K562 (cell line): ENCODE measurements at regions not wholly inside any gene's neighbourhood (a gene's known extent, or its start where the extent isn't known, plus 50 kb on each side); places are given as distances from the start of the nearest gene placed in this dataset.

Source experiments
- ATAC-seq: fragments of 200-7000 bp; cut with Tn5 transposase; 3 replicates; pipeline ENCODE4 v1.9.1; 2020; ENCODE audit warnings: moderate library complexity
- BruUV-seq: library from RNA; stranded (reverse); fragments of 400-500 nt; replicated peaks from 2 replicates; lab custom pipeline; 2021; lab: Mats Ljungman, UMichigan
- CTCF ChIA-PET: fragments of 300-600 bp; formaldehyde crosslinking; extraction: SDS; loops from one replicate; lab custom pipeline; 2021; ENCODE audit warnings: low intra/inter-chr PET ratio; lab: Yijun Ruan, JAX
- POLR2A ChIA-PET: fragments of 300-600, 350-650 bp; sonication (Branson Sonifier 250); formaldehyde crosslinking; extraction: SDS; loops from one replicate; lab custom pipeline; 2021; ENCODE audit warnings: antibody characterized with exemption, inconsistent platforms; lab: Yijun Ruan, JAX
- DNase-seq, 4 experiments: peaks; one replicate each; pipeline versions ENCODE4 v3.0.0 to v3.0.0-alpha.2; 2011 to 2018; ENCODE audit warnings: low spot score in 3 of 4, mixed read lengths in 3 of 4; ENCODE audit errors: extremely low read depth in 1 of 4
- FAIRE-seq: peaks from 2 replicates; lab custom pipeline; 2011; peaks lifted over from hg19 to GRCh38; lab: Jason Lieb, UNC
- H2AFZ ChIP-seq: 2 replicates; pipeline ENCODE4 v1.6.0; 2011; ENCODE audit warnings: low read depth, low read length, control low read depth, inconsistent platforms
- H3K27ac ChIP-seq: fragments of 200-600 bp; 3 replicates; pipeline ENCODE4 v1.8.0; 2011; ENCODE audit warnings: low read depth, mild to moderate bottlenecking, control low read depth, inconsistent platforms, low read length, moderate library complexity, mixed read lengths; ENCODE audit errors: extremely low read depth
- H3K27me3 ChIP-seq, 2 experiments: fragments of 300-600 bp in 1 of 2; 2 replicates in 1 of 2; 3 replicates in 1 of 2; pipeline versions ENCODE4 v1.6.0 to v1.8.0; 2011; ENCODE audit warnings: inconsistent platforms in 2 of 2, low read length in 2 of 2, mild to moderate bottlenecking in 1 of 2, mixed read lengths in 1 of 2, moderate library complexity in 1 of 2; ENCODE audit not compliant: control insufficient read depth in 2 of 2, insufficient read depth in 2 of 2
- H3K36me3 ChIP-seq: fragments of 300-600 bp; 3 replicates; pipeline ENCODE4 v1.8.0; 2011; ENCODE audit warnings: mild to moderate bottlenecking, low read length, inconsistent platforms; ENCODE audit not compliant: control insufficient read depth, insufficient read depth
- H3K4me1 ChIP-seq, 2 experiments: fragments of 200-600 bp in 1 of 2; replicated peaks in 1 of 2; 2 replicates in 1 of 2; 3 replicates in 1 of 2; pipeline versions ENCODE4 v1.5.1 to v1.8.0; 2011; ENCODE audit warnings: inconsistent platforms in 2 of 2, low read length in 2 of 2, mild to moderate bottlenecking in 1 of 2, mixed read lengths in 1 of 2, moderate library complexity in 1 of 2; ENCODE audit not compliant: control insufficient read depth in 2 of 2, insufficient read depth in 2 of 2
- H3K4me2 ChIP-seq: 2 replicates; pipeline ENCODE4 v1.6.1; 2011; ENCODE audit warnings: low read length, control low read depth, inconsistent platforms, mixed read lengths; ENCODE audit not compliant: insufficient read depth
- H3K4me3 ChIP-seq: fragments of 200-600 bp; sonication (generic), shearing (Covaris generic); 2 replicates; pipeline ENCODE4 v1.5.1; 2016; ENCODE audit warnings: control low read depth, inconsistent platforms
- H3K79me2 ChIP-seq: fragments of 200-600 bp; 3 replicates; pipeline ENCODE4 v1.8.0; 2011; ENCODE audit warnings: low read length, inconsistent platforms; ENCODE audit not compliant: control insufficient read depth, insufficient read depth
- H3K9ac ChIP-seq, 2 experiments: 2 replicates each; pipeline versions ENCODE4 v1.6.0 to v1.6.1; 2011; ENCODE audit warnings: low read depth in 2 of 2, low read length in 2 of 2, control low read depth in 1 of 2, inconsistent platforms in 1 of 2, mild to moderate bottlenecking in 1 of 2, mixed read lengths in 1 of 2; ENCODE audit not compliant: insufficient read depth in 1 of 2
- H3K9me1 ChIP-seq: one replicate; pipeline ENCODE4 v1.6.0; 2011; ENCODE audit warnings: inconsistent platforms, mild to moderate bottlenecking, low read length, moderate library complexity; ENCODE audit not compliant: control insufficient read depth, insufficient read depth
- H3K9me3 ChIP-seq: replicated peaks from 2 replicates; pipeline ENCODE4 v1.5.1; 2011; ENCODE audit warnings: low read depth, low read length, inconsistent platforms; ENCODE audit not compliant: control insufficient read depth, insufficient read depth
- H4K20me1 ChIP-seq: replicated peaks from 2 replicates; pipeline ENCODE4 v1.6.1; 2011; ENCODE audit warnings: low read length, inconsistent platforms, mixed read lengths; ENCODE audit not compliant: control insufficient read depth, insufficient read depth
- FOXA3 ChIP-seq, 2 experiments: fragments of 450-650 bp in 1 of 2; sonication (generic) in 1 of 2; formaldehyde crosslinking; IDR thresholded peaks in 1 of 2; conservative IDR thresholded peaks in 1 of 2; 2 replicates each; pipeline versions ENCODE4 v1.4.0 to v1.8.0; 2020 to 2022; ENCODE audit warnings: mild to moderate bottlenecking in 2 of 2, missing genetic modification reagents in 1 of 2
- GABPB2 ChIP-seq: fragments of 250-450 bp; sonication (Bioruptor Pico); conservative IDR thresholded peaks from 2 replicates; pipeline ENCODE4 v1.5.1; 2021; ENCODE audit warnings: mild to moderate bottlenecking
- HMG20A ChIP-seq: fragments of 450-650 bp; formaldehyde crosslinking; conservative IDR thresholded peaks from 2 replicates; pipeline ENCODE4 v1.4.0; 2020; ENCODE audit warnings: mild to moderate bottlenecking, mixed read lengths
- HMG20B ChIP-seq: fragments of 250-450 bp; sonication (Bioruptor Pico); IDR thresholded peaks from 2 replicates; pipeline ENCODE4 v1.5.0; 2021; ENCODE audit warnings: mild to moderate bottlenecking
- RBM39 ChIP-seq: fragments of 200-400 bp; formaldehyde crosslinking; optimal IDR thresholded peaks from 2 replicates; pipeline ENCODE3; 2018; ENCODE audit warnings: low read depth, low read length
- SMAD1 ChIP-seq: fragments of 150-350 bp; IDR thresholded peaks from 2 replicates; pipeline ENCODE4 v1.6.1; 2014; ENCODE audit warnings: low read length, low read depth; ENCODE audit not compliant: partially characterized antibody
- SUPT5H ChIP-seq: fragments of 450-650 bp; IDR thresholded peaks from 2 replicates; pipeline ENCODE4 v1.6.1; 2016
- XRCC3 ChIP-seq: fragments of 450-650 bp; IDR thresholded peaks from 2 replicates; pipeline ENCODE4 v1.6.1; 2017; ENCODE audit warnings: mild to moderate bottlenecking, moderate library complexity
- ZNF124 ChIP-seq: sonication (generic); formaldehyde crosslinking; IDR thresholded peaks from 2 replicates; pipeline ENCODE4 v1.8.1; 2022; ENCODE audit warnings: missing genetic modification reagents
- ZNF583 ChIP-seq: fragments of 250-450 bp; sonication (Bioruptor Pico); IDR thresholded peaks from 2 replicates; pipeline ENCODE4 v1.4.0; 2020
- WGBS: fragments of 100-300 bp; shearing (Covaris generic); methylation state at CpG from one replicate; pipeline ENCODE4 v1.1.6; 2016; ENCODE audit warnings: low coverage, mixed read lengths; ENCODE audit not compliant: insufficient coverage; ENCODE audit errors: missing lambda C conversion rate; 5-methylcytosine and 5-hydroxymethylcytosine counted together
- in situ Hi-C: fragments of 300-500 bp; cut with MboI; formaldehyde crosslinking; loops from 4 replicates; pipeline ENCODE4 v1.15.0; 2018; ENCODE audit warnings: inconsistent platforms, mixed read lengths
- intact Hi-C: fragments of 100-400 bp; cut with micrococcal nuclease; formaldehyde crosslinking; loops from 2 replicates; pipeline ENCODE4 v1.14.2; 2022
- TF ChIP-seq, protein P1 (sequence below): fragments of 250-450 bp; sonication (Bioruptor Pico); IDR thresholded peaks from 2 replicates; pipeline ENCODE4 v1.8.0; 2021; ENCODE audit warnings: moderate library complexity, mild to moderate bottlenecking, inconsistent platforms
- TF ChIP-seq, protein P2 (sequence below), 2 experiments: IDR thresholded peaks in 1 of 2; conservative IDR thresholded peaks in 1 of 2; 2 replicates each; pipeline ENCODE4 v1.6.1; 2016; ENCODE audit warnings: low read depth in 2 of 2, mild to moderate bottlenecking in 1 of 2, missing compliant biosample characterization in 1 of 2, missing genetic modification characterization in 1 of 2, moderate library complexity in 1 of 2
- TF ChIP-seq, protein P3 (sequence below): fragments of 450-650 bp; IDR thresholded peaks from 2 replicates; pipeline ENCODE4 v1.6.1; 2017; ENCODE audit warnings: antibody characterized with exemption

DNA sequence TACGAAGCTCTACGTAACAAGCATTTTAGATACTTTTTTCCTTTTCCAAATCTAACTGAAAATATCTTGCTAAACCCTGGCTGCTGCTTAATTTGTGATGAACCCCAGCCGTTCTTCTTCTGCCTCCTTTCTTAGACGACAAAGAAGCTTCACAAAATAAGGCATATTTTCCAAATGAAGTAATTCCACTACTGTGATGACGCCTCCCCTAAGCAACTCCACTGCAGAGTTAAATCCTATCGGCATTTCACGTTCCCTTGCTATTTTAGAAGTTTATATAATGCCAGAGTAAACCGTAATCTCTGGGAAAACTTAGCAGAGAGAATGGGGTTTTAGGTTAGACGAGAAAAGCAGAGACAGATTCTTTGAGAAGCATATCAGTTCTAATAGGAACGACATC is 683.1 kb upstream of the SALL1 start (continued):
- TF ChIP-seq SUPT5H (no peak), ZNF583 (no peak)

DNA sequence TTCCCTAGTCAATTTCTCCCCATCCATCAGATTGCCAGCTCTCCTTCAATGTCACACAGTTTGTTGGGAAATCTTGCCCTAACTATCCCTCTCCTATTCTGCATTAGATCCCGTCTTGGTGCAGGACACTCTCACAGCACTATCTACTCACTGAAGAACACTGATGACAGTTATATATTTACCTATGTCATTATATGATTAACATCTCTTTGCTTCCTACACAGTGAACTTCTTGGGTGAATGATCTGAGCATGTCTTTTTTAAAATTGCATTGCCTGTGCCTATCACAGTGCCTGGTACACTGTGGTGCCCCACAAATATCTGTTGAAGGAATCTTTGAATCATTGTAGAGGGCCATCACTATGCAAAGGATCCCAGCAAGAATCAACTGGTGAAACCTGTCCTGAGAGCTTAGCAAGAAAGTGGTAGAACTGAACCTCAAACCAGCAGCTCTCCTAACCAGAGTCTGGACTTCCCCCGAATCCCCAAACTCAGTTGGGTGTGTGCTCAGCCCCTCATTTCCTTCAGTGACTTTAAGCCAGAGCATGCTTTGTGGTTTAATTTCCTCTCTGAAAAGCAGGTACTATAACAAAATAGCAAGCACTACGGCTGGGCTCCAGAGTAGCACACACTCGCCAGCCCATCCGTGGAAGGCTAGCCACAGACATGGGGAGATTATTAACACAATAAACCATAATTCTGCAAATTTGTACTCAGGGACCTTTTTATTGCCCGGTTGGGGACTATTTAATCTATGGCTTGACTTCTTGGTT is 680.7 kb upstream of the SALL1 start:
- ChIA-PET POLR2A (no interaction called here), CTCF (no interaction called here)
- BruUV-seq, result no TSS peak
- ATAC-seq, result no peak
- no peak for DNase-seq
- intact Hi-C loops (no loop called here), in situ Hi-C loops (no loop called here)
- no peak overlapping the region for H2AFZ ChIP-seq
- H3K79me2 ChIP-seq, result no peaks in the 10 kb centered on the region
- H3K9me3 ChIP-seq, result no peaks in the 10 kb centered on the region
- no peak overlapping the region for H3K9ac ChIP-seq
- no peak overlapping the region for H3K4me2 ChIP-seq
- FAIRE-seq, result no peak
- no peaks in the 10 kb centered on the region for H4K20me1 ChIP-seq
- H3K4me1 ChIP-seq, result no peaks in the 10 kb centered on the region
- 1% methylated on average over 6 of the region's 6 CpGs for WGBS
- H3K27me3 ChIP-seq, result no peaks in the 10 kb centered on the region
- no peak overlapping the region for H3K4me3 ChIP-seq
- no peaks in the 10 kb centered on the region for H3K9me1 ChIP-seq
- H3K36me3 ChIP-seq, result no peaks in the 10 kb centered on the region
- no peak overlapping the region for H3K27ac ChIP-seq
- TF ChIP-seq XRCC3, result no peak
- TF ChIP-seq GABPB2 (CRISPR knock-in tag), result no peak
- TF ChIP-seq HMG20B (CRISPR knock-in tag), result no peak
- TF ChIP-seq, protein P1, sequence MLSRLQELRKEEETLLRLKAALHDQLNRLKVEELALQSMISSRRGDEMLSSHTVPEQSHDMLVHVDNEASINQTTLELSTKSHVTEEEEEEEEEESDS (CRISPR knock-in tag), result no peak
- no peak for TF ChIP-seq SMAD1
- TF ChIP-seq, protein P2, sequence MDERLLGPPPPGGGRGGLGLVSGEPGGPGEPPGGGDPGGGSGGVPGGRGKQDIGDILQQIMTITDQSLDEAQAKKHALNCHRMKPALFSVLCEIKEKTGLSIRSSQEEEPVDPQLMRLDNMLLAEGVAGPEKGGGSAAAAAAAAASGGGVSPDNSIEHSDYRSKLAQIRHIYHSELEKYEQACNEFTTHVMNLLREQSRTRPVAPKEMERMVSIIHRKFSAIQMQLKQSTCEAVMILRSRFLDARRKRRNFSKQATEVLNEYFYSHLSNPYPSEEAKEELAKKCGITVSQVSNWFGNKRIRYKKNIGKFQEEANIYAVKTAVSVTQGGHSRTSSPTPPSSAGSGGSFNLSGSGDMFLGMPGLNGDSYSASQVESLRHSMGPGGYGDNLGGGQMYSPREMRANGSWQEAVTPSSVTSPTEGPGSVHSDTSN (CRISPR knock-in tag; IDR thresholded peaks at IDR 0.05; ENCODE audit: low read depth), result no peak
- TF ChIP-seq, protein P2 (tag; conservative IDR thresholded peaks at IDR 0.05; ENCODE audit: low read depth), result no peak
- no peak for TF ChIP-seq RBM39
- TF ChIP-seq ZNF124 (CRISPR knock-in tag), result no peak
- TF ChIP-seq HMG20A (CRISPR knock-in tag), result no peak
- TF ChIP-seq, protein P3, sequence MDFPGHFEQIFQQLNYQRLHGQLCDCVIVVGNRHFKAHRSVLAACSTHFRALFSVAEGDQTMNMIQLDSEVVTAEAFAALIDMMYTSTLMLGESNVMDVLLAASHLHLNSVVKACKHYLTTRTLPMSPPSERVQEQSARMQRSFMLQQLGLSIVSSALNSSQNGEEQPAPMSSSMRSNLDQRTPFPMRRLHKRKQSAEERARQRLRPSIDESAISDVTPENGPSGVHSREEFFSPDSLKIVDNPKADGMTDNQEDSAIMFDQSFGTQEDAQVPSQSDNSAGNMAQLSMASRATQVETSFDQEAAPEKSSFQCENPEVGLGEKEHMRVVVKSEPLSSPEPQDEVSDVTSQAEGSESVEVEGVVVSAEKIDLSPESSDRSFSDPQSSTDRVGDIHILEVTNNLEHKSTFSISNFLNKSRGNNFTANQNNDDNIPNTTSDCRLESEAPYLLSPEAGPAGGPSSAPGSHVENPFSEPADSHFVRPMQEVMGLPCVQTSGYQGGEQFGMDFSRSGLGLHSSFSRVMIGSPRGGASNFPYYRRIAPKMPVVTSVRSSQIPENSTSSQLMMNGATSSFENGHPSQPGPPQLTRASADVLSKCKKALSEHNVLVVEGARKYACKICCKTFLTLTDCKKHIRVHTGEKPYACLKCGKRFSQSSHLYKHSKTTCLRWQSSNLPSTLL, result no peak
- no peak for TF ChIP-seq FOXA3 (CRISPR knock-in tag; conservative IDR thresholded peaks at IDR 0.05 in 1 of 2, IDR thresholded peaks at IDR 0.05 in 1 of 2)
